ENCODE measurements at regions not wholly inside any gene's neighbourhood (a gene's known extent, or its start where the extent isn't known, plus 50 kb on each side); places are given as distances from the start of the nearest gene placed in this dataset.

GRCh38 chr9:79292731-79293280, 279.0 kb upstream of the TLE4 start:
- in situ Hi-C loops (cut with HindIII; ENCODE audit: low pct_ligation_motif_present, low pct_unique_long_range_greater_than_20kb, low sequenced_read_pairs) = no loop called here
- DNase-seq = no peak

DNA sequence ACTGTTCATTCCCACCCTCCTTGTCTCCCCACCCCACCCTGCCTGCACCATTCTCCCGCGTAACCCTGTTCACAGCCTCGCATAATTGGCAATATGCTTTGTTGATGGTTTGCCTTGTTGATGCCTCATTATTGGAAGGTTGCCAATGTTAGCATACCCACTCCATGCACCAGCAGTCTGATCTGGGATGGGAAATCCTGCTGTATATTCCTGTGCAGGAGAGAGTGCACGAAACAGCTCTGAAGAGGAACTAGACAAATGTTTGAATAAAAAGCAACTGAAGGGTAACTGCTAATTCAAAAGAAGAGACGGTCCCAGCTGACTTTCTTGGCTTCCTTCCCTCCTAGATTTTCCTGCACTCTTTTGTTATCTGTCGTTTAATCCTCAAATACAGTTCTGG, 271.7 kb upstream of the TLE4 start:
- in situ Hi-C loops (cut with HindIII; ENCODE audit: low pct_ligation_motif_present, low pct_unique_long_range_greater_than_20kb, low sequenced_read_pairs) = no loop called here
- no peak for DNase-seq

DNA sequence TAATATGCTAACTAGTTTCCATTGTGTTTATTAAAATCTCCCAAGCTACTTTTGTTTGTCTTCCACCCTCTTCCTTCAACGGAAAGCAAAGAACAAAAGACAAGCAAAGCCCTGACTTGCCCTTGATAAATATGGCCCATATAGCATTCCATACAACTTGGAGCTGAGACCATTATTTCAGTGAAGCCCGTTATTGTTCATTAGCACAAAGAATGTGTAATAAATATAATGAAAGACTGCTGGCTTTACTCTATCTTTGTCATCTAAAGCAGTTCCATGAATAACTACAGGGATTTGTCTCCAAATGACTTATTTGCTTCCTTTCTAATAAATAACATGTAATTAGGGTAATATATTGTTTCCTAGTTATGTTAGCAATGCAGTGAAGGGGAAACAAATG, 270.7 kb upstream of the TLE4 start:
- in situ Hi-C loops (cut with HindIII; ENCODE audit: low pct_ligation_motif_present, low pct_unique_long_range_greater_than_20kb, low sequenced_read_pairs) = no loop called here
- DNase-seq = no peak

DNA sequence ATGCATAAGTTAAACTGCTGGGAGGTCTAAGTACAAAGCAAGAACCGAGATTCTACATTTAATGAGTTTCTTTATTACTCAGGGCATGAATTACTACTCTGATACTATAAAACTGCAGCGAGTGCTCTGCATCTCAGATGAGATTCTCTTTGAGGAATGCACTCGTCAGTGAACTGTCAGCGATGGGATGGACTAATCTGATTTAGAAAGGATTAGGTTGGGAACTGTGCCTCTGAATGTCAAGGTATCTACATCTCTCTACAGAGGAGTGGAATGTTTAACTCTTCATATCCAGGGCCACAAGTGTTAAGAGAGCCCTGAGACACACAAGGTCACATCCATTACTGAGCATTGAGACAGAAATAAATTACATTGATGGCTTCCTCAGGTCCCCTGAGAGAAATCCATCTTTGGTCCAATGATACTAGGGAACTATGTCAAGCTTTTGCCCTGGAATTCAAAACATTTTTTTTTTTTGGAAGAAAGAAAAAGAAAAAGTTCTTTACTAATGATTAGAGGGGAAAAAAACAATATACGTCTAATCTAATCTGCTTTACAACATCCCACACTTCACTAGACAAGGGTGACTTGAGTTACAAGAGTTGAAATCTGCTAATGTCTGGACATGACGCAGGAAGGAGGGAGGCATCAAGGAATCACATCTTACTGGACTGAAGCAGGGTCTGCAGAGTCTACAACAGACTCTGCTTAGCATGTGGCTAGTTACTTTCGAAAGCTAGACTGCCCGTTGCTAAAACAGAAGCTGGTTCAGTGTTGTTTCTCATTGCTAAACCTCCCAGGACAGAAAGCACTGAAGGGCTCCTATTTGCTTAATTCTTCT, 270.0 kb upstream of the TLE4 start:
- DNase-seq = no peak

DNA sequence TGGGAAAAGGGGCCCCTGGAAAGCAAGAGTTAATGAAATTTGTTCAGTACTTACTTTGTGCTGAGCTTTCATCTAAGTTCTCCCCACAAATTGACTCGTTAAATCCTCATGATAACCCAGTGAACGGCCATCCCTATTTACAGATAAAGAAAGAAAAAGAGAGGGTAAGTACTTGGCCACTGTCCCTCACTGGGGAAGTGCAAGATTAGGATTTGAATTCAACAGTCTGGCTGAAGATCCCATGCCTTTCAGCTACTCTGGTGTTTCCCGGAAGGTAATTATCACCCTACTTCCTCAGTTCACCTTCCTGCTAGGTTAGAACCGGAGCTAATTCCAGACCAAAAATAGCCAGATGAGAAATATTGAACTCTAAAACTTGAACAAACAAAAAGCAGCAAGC, 269.2 kb upstream of the TLE4 start:
- in situ Hi-C loops (cut with HindIII; ENCODE audit: low pct_ligation_motif_present, low pct_unique_long_range_greater_than_20kb, low sequenced_read_pairs) = no loop called here
- no peak for DNase-seq

More for the DNA sequence above, 270.0 kb upstream of the TLE4 start:
- in situ Hi-C loops (cut with HindIII; ENCODE audit: low pct_ligation_motif_present, low pct_unique_long_range_greater_than_20kb, low sequenced_read_pairs) = no loop called here

GRCh38 chr9:79308012-79308411, 263.8 kb upstream of the TLE4 start:
- DNase-seq = no peak
- in situ Hi-C loops (cut with HindIII; ENCODE audit: low pct_ligation_motif_present, low pct_unique_long_range_greater_than_20kb, low sequenced_read_pairs) = no loop called here

- no peak for DNase-seq
- in situ Hi-C loops (cut with HindIII; ENCODE audit: low pct_ligation_motif_present, low pct_unique_long_range_greater_than_20kb, low sequenced_read_pairs) = no loop called here
Measured at GRCh38 chr9:79312686-79313421, 258.9 kb upstream of the TLE4 start.

- DNase-seq = no peak
- in situ Hi-C loops (cut with HindIII; ENCODE audit: low pct_ligation_motif_present, low pct_unique_long_range_greater_than_20kb, low sequenced_read_pairs) = no loop called here
Measured at GRCh38 chr9:79325501-79325900, 246.3 kb upstream of the TLE4 start.

DNA sequence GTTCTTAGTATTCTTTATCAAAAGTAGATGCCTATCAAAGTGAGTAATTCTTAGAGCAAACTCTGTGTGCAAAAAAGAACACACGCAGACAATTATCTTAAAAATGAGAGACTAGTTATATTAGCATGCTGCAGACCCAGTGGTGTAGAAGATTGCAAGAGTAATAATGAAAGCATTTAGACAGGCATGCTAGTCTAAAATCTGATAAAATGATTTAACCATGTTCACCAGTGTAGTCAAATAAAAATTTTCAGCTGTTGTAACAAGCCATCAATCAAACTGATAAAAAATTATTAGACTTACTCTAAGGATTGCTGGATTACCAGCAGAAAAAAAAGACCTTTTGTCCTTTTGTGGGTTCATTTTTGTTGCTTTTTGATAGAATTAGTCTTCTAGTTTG, 241.9 kb upstream of the TLE4 start:
- in situ Hi-C loops (cut with HindIII; ENCODE audit: low pct_ligation_motif_present, low pct_unique_long_range_greater_than_20kb, low sequenced_read_pairs) = no loop called here
- DNase-seq = no peak

- no peak for DNase-seq
- in situ Hi-C loops (cut with HindIII; ENCODE audit: low pct_ligation_motif_present, low pct_unique_long_range_greater_than_20kb, low sequenced_read_pairs) = no loop called here
Measured at GRCh38 chr9:79334001-79334400, 237.8 kb upstream of the TLE4 start.

DNA sequence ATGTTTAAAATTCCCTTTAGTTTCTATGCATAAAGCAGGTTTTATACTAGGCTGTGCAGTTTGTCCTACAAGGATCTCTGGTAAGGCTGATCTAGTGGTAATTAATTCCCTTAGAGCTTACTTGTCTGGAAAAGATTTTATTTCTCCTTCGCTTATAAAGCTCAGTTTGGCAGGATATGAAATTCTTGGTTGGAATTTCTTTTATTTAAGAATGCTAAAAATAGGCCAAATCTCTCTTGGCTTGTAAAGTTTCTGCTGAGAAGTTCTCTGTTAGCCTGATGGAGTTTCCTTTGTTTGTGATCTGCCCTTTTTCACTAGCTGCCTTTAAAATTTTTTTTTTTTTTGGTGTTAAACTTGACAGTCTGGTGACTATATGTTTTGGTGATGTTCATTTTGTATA, 237.1 kb upstream of the TLE4 start:
- in situ Hi-C loops (cut with HindIII; ENCODE audit: low pct_ligation_motif_present, low pct_unique_long_range_greater_than_20kb, low sequenced_read_pairs) = no loop called here
- no peak for DNase-seq

DNA sequence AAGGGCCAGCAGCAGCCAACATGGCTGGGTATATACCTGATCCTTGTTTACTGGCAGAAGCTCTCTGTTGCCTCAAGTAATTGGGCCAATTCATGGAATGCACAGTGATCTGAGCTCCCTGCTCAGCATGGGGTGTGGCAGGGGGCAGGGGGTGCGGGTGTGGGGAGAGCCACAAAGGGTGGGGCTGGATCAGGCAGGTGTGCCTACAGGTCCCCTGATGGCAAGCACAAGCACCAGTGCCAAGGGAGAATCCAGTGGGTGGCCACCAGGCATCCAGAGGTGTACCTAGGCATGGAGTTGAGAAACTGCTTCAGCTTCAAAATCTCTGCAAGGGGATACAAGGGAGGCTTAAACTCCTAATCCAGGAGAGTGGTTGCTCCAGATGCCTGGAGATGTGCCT, 235.8 kb upstream of the TLE4 start:
- DNase-seq = no peak
- in situ Hi-C loops (cut with HindIII; ENCODE audit: low pct_ligation_motif_present, low pct_unique_long_range_greater_than_20kb, low sequenced_read_pairs) = no loop called here

GRCh38 chr9:79341561-79341960, 230.2 kb upstream of the TLE4 start:
- DNase-seq = no peak
- in situ Hi-C loops (cut with HindIII; ENCODE audit: low pct_ligation_motif_present, low pct_unique_long_range_greater_than_20kb, low sequenced_read_pairs) = no loop called here

DNA sequence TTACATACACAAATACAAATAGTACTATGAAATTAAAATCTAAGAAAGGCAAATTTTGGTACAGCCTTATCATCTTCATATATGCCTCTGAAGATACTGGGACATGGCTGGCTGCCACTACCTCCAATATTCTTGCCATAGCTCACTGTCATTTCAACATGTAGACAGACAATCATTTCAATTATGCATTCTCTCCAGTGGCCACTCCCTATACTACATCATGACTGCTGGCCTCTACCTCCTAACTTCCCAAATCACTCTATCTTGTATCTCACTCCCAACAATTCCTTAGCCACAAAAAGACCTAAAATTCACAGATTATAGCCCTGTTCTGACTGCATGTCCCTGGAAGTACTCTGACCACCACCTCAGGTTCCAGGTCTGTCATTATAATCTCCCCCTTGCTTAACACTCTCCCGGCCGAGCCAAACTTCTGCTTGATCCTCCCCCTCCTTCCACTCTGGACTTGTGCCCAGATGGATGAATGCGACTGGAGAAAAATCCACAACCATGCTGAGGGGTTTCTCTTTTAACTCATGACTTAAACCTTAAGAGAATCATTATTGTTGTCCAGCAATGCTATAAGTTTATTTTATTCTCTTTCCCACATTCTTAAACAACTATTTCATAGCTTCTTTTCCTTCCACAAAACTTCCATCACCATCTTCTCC, 225.3 kb upstream of the TLE4 start:
- in situ Hi-C loops (cut with HindIII; ENCODE audit: low pct_ligation_motif_present, low pct_unique_long_range_greater_than_20kb, low sequenced_read_pairs) = no loop called here
- no peak for DNase-seq

DNA sequence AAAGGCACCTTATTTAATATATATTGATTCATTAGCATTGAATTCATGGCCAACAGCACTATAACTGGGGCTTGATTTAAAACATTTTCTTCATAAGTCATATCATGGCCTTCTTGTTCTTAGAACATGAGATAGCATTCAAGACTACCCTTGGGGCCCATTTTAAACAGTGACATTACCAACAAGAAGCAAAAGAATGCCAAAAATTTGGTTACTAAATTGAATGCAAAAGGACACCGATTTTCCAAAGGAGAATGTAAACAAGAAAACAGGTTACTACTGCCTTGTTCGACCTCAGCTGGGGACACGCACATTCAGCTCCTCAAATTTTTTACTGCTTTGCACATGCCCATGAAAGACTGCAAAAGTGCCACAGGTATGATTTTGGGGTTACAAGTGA, 219.4 kb upstream of the TLE4 start:
- in situ Hi-C loops (cut with HindIII; ENCODE audit: low pct_ligation_motif_present, low pct_unique_long_range_greater_than_20kb, low sequenced_read_pairs) = no loop called here
- DNase-seq = no peak

GRCh38 chr9:79353856-79354520, 217.8 kb upstream of the TLE4 start:
- DNase-seq = peak; percentile 25
- in situ Hi-C loops (cut with HindIII; ENCODE audit: low pct_ligation_motif_present, low pct_unique_long_range_greater_than_20kb, low sequenced_read_pairs) = no loop called here

- DNase-seq = no peak
- in situ Hi-C loops (cut with HindIII; ENCODE audit: low pct_ligation_motif_present, low pct_unique_long_range_greater_than_20kb, low sequenced_read_pairs) = no loop called here
Measured at GRCh38 chr9:79357194-79357593, 214.6 kb upstream of the TLE4 start.

GRCh38 chr9:79357616-79358015, 214.1 kb upstream of the TLE4 start:
- DNase-seq = no peak
- in situ Hi-C loops (cut with HindIII; ENCODE audit: low pct_ligation_motif_present, low pct_unique_long_range_greater_than_20kb, low sequenced_read_pairs) = no loop called here
